ENCODE measurements at regions not wholly inside any gene's neighbourhood (a gene's known extent, or its start where the extent isn't known, plus 50 kb on each side); places are given as distances from the start of the nearest gene placed in this dataset.
"Not testable (repeated sequence)": the region's sequence is repeated elsewhere in the genome, so short reads cannot be mapped to it uniquely, and the experiment has no call there.

GRCh38 chr6:40135491-40136072 is 201.3 kb upstream of the MOCS1 start:
- Histone ChIP-seq H3K4me1 (ENCODE audit: insufficient read depth, insufficient read length) (no peaks in the 10 kb centered on the region), H3K4me3 (ENCODE audit: insufficient read length, low read depth) (no peak overlapping the region), H3K9me3 (ENCODE audit: insufficient read depth, low read length) (no peaks in the 10 kb centered on the region), H3K9ac (ENCODE audit: insufficient read length, low read depth) (no peak overlapping the region), H3K27me3 (ENCODE audit: insufficient read depth, insufficient read length) (no peaks in the 10 kb centered on the region), H3K36me3 (ENCODE audit: insufficient read depth, insufficient read length, low read length) (no peaks in the 10 kb centered on the region)
- DNase-seq (ENCODE audit: low read depth, low spot score) = no peak
- TF ChIP-seq ZNF274 (IDR thresholded peaks at IDR 0.05; ENCODE audit: low read depth, low read length) (no peak), YY1 (IDR thresholded peaks at IDR 0.05; ENCODE audit: insufficient read depth, insufficient read length) (no peak), SUZ12 (IDR thresholded peaks at IDR 0.05; ENCODE audit: extremely low read depth, insufficient read depth, insufficient read length) (no peak)

GRCh38 chr6:40133981-40134380 is 199.7 kb upstream of the MOCS1 start:
- not testable (repeated sequence) for H3K9me3 ChIP-seq (ENCODE audit: insufficient read depth, low read length); DNase-seq (ENCODE audit: low read depth, low spot score); H3K4me1 ChIP-seq (ENCODE audit: insufficient read depth, insufficient read length); H3K27me3 ChIP-seq (ENCODE audit: insufficient read depth, insufficient read length); H3K36me3 ChIP-seq (ENCODE audit: insufficient read depth, insufficient read length, low read length); H3K4me3 ChIP-seq (ENCODE audit: insufficient read length, low read depth); H3K9ac ChIP-seq (ENCODE audit: insufficient read length, low read depth)

- TF ChIP-seq SUZ12 (IDR thresholded peaks at IDR 0.05; ENCODE audit: extremely low read depth, insufficient read depth, insufficient read length) (no peak), ZNF274 (IDR thresholded peaks at IDR 0.05; ENCODE audit: low read depth, low read length) (no peak), YY1 (IDR thresholded peaks at IDR 0.05; ENCODE audit: insufficient read depth, insufficient read length) (no peak)
- Histone ChIP-seq H3K4me1 (ENCODE audit: insufficient read depth, insufficient read length) (no peaks in the 10 kb centered on the region), H3K9me3 (ENCODE audit: insufficient read depth, low read length) (no peaks in the 10 kb centered on the region), H3K9ac (ENCODE audit: insufficient read length, low read depth) (no peak overlapping the region), H3K36me3 (ENCODE audit: insufficient read depth, insufficient read length, low read length) (no peaks in the 10 kb centered on the region), H3K4me3 (ENCODE audit: insufficient read length, low read depth) (no peak overlapping the region), H3K27me3 (ENCODE audit: insufficient read depth, insufficient read length) (no peaks in the 10 kb centered on the region)
- no peak for DNase-seq (ENCODE audit: low read depth, low spot score)
Observed at GRCh38 chr6:40131675-40132074, 197.4 kb upstream of the MOCS1 start.

- no peak overlapping the region for H3K9ac ChIP-seq (ENCODE audit: insufficient read length, low read depth)
- H3K27me3 ChIP-seq (ENCODE audit: insufficient read depth, insufficient read length) = no peaks in the 10 kb centered on the region
- DNase-seq (ENCODE audit: low read depth, low spot score) = no peak
- H3K36me3 ChIP-seq (ENCODE audit: insufficient read depth, insufficient read length, low read length) = no peaks in the 10 kb centered on the region
- TF ChIP-seq SUZ12 (IDR thresholded peaks at IDR 0.05; ENCODE audit: extremely low read depth, insufficient read depth, insufficient read length) (no peak), ZNF274 (IDR thresholded peaks at IDR 0.05; ENCODE audit: low read depth, low read length) (no peak), YY1 (IDR thresholded peaks at IDR 0.05; ENCODE audit: insufficient read depth, insufficient read length) (no peak)
- no peaks in the 10 kb centered on the region for H3K9me3 ChIP-seq (ENCODE audit: insufficient read depth, low read length)
- H3K4me1 ChIP-seq (ENCODE audit: insufficient read depth, insufficient read length) = no peaks in the 10 kb centered on the region
- no peak overlapping the region for H3K4me3 ChIP-seq (ENCODE audit: insufficient read length, low read depth)
Observed at GRCh38 chr6:40128127-40128526, 193.9 kb upstream of the MOCS1 start.

GRCh38 chr6:40125680-40126394 is 191.6 kb upstream of the MOCS1 start:
- Histone ChIP-seq H3K4me1 (ENCODE audit: insufficient read depth, insufficient read length) (no peaks in the 10 kb centered on the region), H3K9me3 (ENCODE audit: insufficient read depth, low read length) (no peaks in the 10 kb centered on the region), H3K27me3 (ENCODE audit: insufficient read depth, insufficient read length) (no peaks in the 10 kb centered on the region), H3K36me3 (ENCODE audit: insufficient read depth, insufficient read length, low read length) (no peaks in the 10 kb centered on the region), H3K4me3 (ENCODE audit: insufficient read length, low read depth) (no peak overlapping the region), H3K9ac (ENCODE audit: insufficient read length, low read depth) (no peak overlapping the region)
- TF ChIP-seq ZNF274 (IDR thresholded peaks at IDR 0.05; ENCODE audit: low read depth, low read length) (no peak), YY1 (IDR thresholded peaks at IDR 0.05; ENCODE audit: insufficient read depth, insufficient read length) (no peak), SUZ12 (IDR thresholded peaks at IDR 0.05; ENCODE audit: extremely low read depth, insufficient read depth, insufficient read length) (no peak)
- no peak for DNase-seq (ENCODE audit: low read depth, low spot score)

- no peak overlapping the region for H3K4me3 ChIP-seq (ENCODE audit: insufficient read length, low read depth)
- TF ChIP-seq YY1 (IDR thresholded peaks at IDR 0.05; ENCODE audit: insufficient read depth, insufficient read length) = no peak
- no peak for TF ChIP-seq ZNF274 (IDR thresholded peaks at IDR 0.05; ENCODE audit: low read depth, low read length)
- TF ChIP-seq SUZ12 (IDR thresholded peaks at IDR 0.05; ENCODE audit: extremely low read depth, insufficient read depth, insufficient read length) = no peak
- no peaks in the 10 kb centered on the region for H3K27me3 ChIP-seq (ENCODE audit: insufficient read depth, insufficient read length)
- no peaks in the 10 kb centered on the region for H3K36me3 ChIP-seq (ENCODE audit: insufficient read depth, insufficient read length, low read length)
- no peak overlapping the region for H3K9ac ChIP-seq (ENCODE audit: insufficient read length, low read depth)
- no peak for DNase-seq (ENCODE audit: low read depth, low spot score)
- H3K4me1 ChIP-seq (ENCODE audit: insufficient read depth, insufficient read length) = no peaks in the 10 kb centered on the region
- H3K9me3 ChIP-seq (ENCODE audit: insufficient read depth, low read length) = no peaks in the 10 kb centered on the region
Observed at GRCh38 chr6:40124924-40125323, 190.7 kb upstream of the MOCS1 start.

- Histone ChIP-seq H3K9me3 (ENCODE audit: insufficient read depth, low read length) (no peaks in the 10 kb centered on the region), H3K27me3 (ENCODE audit: insufficient read depth, insufficient read length) (no peaks in the 10 kb centered on the region), H3K36me3 (ENCODE audit: insufficient read depth, insufficient read length, low read length) (no peaks in the 10 kb centered on the region), H3K4me3 (ENCODE audit: insufficient read length, low read depth) (no peak overlapping the region), H3K4me1 (ENCODE audit: insufficient read depth, insufficient read length) (no peaks in the 10 kb centered on the region), H3K9ac (ENCODE audit: insufficient read length, low read depth) (no peak overlapping the region)
- no peak for DNase-seq (ENCODE audit: low read depth, low spot score)
- TF ChIP-seq ZNF274 (IDR thresholded peaks at IDR 0.05; ENCODE audit: low read depth, low read length) (no peak), SUZ12 (IDR thresholded peaks at IDR 0.05; ENCODE audit: extremely low read depth, insufficient read depth, insufficient read length) (no peak), YY1 (IDR thresholded peaks at IDR 0.05; ENCODE audit: insufficient read depth, insufficient read length) (no peak)
Observed at GRCh38 chr6:40116832-40117231, 182.6 kb upstream of the MOCS1 start.

Data from NT2/D1 (cell line).